ENCODE measurements at regions not wholly inside any gene's neighbourhood (a gene's known extent, or its start where the extent isn't known, plus 50 kb on each side); places are given as distances from the start of the nearest gene placed in this dataset.
"Not testable (repeated sequence)": the region's sequence is repeated elsewhere in the genome, so short reads cannot be mapped to it uniquely, and the experiment has no call there.

- TF ChIP-seq CTCF, POLR2A (IDR thresholded peaks at IDR 0.05): not testable (repeated sequence)
These were observed 155.3 kb upstream of the DIAPH2 start for GRCh38 chrX:96529386-96529785.
